Ectodermal cell (in vitro differentiated cells): ENCODE measurements at regions not wholly inside any gene's neighbourhood (a gene's known extent, or its start where the extent isn't known, plus 50 kb on each side); places are given as distances from the start of the nearest gene placed in this dataset.

Source experiments
- H3K27ac ChIP-seq: 2 replicates; pipeline ENCODE4 v1.7.0; 2013; ENCODE audit warnings: mild to moderate bottlenecking, low read depth, low read length; ENCODE audit not compliant: insufficient read depth, poor library complexity, severe bottlenecking
- H3K27me3 ChIP-seq: 2 replicates; pipeline ENCODE4 v1.7.0; 2013; ENCODE audit warnings: mild to moderate bottlenecking, low read length; ENCODE audit not compliant: insufficient read depth, control insufficient read depth, poor library complexity, severe bottlenecking
- H3K36me3 ChIP-seq: one replicate; pipeline ENCODE4 v1.7.0; 2013; ENCODE audit warnings: low read length; ENCODE audit not compliant: control insufficient read depth, insufficient read depth
- H3K4me1 ChIP-seq: one replicate; pipeline ENCODE4 v1.7.0; 2013; ENCODE audit warnings: low read length; ENCODE audit not compliant: control insufficient read depth, insufficient read depth
- H3K4me3 ChIP-seq: 2 replicates; pipeline ENCODE4 v1.7.0; 2013; ENCODE audit warnings: low read depth, low read length, control low read depth; ENCODE audit not compliant: insufficient read depth
- H3K9me3 ChIP-seq: 2 replicates; pipeline ENCODE4 v1.7.0; 2013; ENCODE audit warnings: mild to moderate bottlenecking, low read length, moderate library complexity; ENCODE audit not compliant: control insufficient read depth
- WGBS, 2 experiments: methylation state at CpG; one replicate each; pipeline ENCODE4 v1.1.7; 2013; ENCODE audit warnings: missing lambda C conversion rate in 2 of 2; 5-methylcytosine and 5-hydroxymethylcytosine counted together

DNA sequence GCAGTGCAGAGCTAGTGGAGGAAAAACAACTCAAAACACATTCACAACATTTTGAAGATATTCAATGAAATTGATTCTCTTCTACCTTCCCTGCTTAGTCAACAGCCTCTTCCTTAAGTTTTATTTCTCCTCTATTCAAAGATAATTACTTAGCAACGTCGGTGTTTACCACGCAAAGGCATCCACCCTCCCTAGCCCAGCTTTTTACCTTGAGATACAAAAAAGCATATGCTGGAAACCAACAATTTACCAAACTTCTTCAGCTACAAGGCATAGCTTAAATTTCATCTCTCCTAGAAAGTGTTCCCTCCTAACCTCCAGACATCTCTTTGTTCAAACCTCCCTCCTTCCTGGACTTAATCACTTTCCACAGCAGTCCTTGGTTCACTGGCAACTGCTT is 102.8 kb upstream of the SOD1 start:
- no peaks in the 10 kb centered on the region for H3K36me3 ChIP-seq
- peaks cover 52% of the 10 kb centered on the region for H3K4me1 ChIP-seq
- no peaks in the 10 kb centered on the region for H3K9me3 ChIP-seq
- 23% methylated on average over 3 of the region's 3 CpGs for WGBS, 2 experiments
- no peaks in the 10 kb centered on the region for H3K27me3 ChIP-seq
- peak overlapping the region; percentile 93 for H3K27ac ChIP-seq
- H3K4me3 ChIP-seq: peak overlapping the region; percentile 82

DNA sequence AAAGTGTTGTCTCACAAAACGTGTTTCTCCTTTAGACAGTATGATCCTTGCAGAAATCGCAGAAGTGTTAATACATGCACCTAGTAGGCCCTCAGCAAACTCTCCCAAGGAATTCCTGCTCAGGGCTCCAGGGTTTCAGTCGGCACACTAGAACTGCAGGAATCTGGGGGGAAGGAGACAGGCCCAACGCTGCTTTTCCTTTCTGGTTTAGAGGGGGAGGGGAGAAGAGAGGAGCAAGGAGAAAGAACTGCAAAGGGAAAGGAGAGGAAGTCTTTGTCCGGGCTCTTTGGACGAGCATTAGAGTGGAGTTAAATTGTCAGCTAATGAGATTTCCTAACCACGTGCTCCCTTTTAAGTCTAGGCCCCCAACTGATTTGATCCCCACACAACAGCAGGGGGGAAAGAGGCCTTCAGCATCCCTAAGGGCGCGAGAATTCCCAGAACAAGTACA is 103.7 kb upstream of the SOD1 start:
- Histone ChIP-seq H3K9me3 (no peaks in the 10 kb centered on the region), H3K36me3 (no peaks in the 10 kb centered on the region), H3K4me1 (peaks cover 50% of the 10 kb centered on the region), H3K4me3 (peak overlapping the region; percentile 33), H3K27me3 (no peaks in the 10 kb centered on the region), H3K27ac (peak overlapping the region; percentile 93)
- 1 to 2% methylated on average over 7 to 9 of the region's 9 CpGs for WGBS, 2 experiments

DNA sequence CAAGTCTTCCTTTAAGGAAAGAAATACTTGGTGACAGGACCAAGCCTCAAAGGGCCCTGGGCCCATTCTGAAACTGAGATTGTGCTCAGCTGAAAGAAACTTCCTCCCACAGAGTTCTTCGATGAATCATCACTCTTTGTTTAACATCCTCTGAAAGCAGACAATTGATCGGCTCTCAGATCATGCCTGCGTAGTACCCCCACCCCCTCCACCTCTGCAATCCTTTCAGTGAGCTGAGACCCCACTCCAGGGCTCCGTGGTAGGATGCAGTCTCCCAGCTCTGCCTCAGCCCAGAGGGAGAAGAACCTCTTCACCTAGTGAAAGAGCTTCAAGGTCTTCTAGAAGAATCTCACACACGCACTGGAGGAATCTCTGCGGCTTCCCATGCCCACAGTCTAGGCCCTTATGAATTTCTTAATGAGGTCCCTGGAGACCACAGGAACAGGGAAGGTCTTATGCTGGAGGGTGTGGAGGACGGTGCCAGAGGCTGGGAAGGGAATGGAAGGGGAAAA is 104.9 kb upstream of the SOD1 start:
- Histone ChIP-seq H3K4me1 (peaks cover 43% of the 10 kb centered on the region), H3K4me3 (peak overlapping the region; percentile 20), H3K36me3 (no peaks in the 10 kb centered on the region), H3K27me3 (no peaks in the 10 kb centered on the region), H3K9me3 (no peaks in the 10 kb centered on the region), H3K27ac (peak overlapping the region; percentile 93)
- WGBS, 2 experiments: 13 to 19% methylated on average over 6 to 7 of the region's 7 CpGs

DNA sequence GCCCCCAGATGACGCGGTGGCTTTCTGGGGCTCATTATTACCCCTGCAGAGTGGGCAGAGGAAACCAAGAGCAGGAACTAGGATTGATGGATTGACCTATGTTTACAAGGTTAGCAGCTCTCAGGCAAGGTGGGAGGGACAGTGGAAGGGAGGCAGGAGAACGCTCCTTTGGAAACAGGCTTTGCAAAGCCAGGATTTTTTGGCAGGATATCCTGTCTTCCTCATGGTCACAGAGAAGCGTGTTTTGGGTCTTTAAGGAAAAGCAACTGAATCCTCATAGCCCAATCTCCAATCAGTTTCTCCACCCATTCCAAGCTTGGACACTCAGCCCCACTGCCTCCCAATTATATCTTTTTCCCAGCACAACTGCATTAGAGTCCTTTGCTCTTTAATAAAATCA is 105.6 kb upstream of the SOD1 start:
- Histone ChIP-seq H3K4me1 (peaks cover 43% of the 10 kb centered on the region), H3K27ac (peak overlapping the region; percentile 93), H3K36me3 (no peaks in the 10 kb centered on the region), H3K4me3 (peak overlapping the region; percentile 17), H3K27me3 (no peaks in the 10 kb centered on the region), H3K9me3 (no peaks in the 10 kb centered on the region)
- WGBS, 2 experiments: 45 to 59% methylated on average over 4 of the region's 4 CpGs

DNA sequence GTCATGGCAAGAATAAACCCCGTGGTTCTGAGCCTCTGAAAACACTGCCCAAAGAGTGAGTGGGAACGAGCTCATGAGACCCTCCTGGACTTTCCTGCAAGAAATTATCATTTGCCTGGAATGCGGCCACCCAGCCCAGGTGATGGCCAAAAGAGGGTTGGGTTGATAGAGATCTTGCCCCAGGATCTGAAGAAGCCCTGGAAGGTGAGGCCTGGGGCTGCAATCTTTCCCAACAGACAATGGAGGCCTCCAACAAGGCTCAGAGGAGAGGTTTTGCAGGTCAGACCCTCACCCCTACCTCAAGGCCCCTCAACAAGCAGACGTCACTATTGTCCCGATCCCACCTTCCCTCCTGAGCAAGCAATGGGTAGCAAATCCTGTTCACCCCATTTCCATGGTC is 106.0 kb upstream of the SOD1 start:
- no peaks in the 10 kb centered on the region for H3K36me3 ChIP-seq
- H3K27me3 ChIP-seq: no peaks in the 10 kb centered on the region
- 84 to 89% methylated on average over 5 of the region's 5 CpGs for WGBS, 2 experiments
- H3K9me3 ChIP-seq: no peaks in the 10 kb centered on the region
- H3K4me1 ChIP-seq: peaks cover 43% of the 10 kb centered on the region
- peak overlapping the region; percentile 93 for H3K27ac ChIP-seq
- peak overlapping the region; percentile 17 for H3K4me3 ChIP-seq

DNA sequence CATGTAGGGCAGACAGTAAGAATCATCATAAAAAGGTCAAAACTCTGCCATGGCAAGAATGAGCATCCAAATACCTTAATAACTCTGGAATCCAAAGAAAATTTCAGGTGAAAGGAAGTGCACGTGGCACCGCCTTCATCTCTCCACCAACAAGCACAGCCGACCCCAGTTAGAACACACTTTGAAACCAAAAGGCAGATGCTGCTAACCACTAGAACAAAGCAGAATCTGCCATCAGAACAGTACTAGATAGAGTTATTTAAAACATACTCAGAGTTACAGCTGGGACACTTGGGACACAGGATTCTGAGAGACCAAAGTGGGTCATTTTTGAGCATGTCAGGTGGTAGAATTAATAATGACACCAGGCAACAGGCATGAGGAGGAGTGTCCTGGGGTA is 106.7 kb upstream of the SOD1 start:
- no peak overlapping the region for H3K4me3 ChIP-seq
- no peak overlapping the region for H3K27ac ChIP-seq
- no peaks in the 10 kb centered on the region for H3K27me3 ChIP-seq
- no peaks in the 10 kb centered on the region for H3K9me3 ChIP-seq
- peaks cover 43% of the 10 kb centered on the region for H3K4me1 ChIP-seq
- no peaks in the 10 kb centered on the region for H3K36me3 ChIP-seq
- 93 to 96% methylated on average over 3 of the region's 3 CpGs for WGBS, 2 experiments

DNA sequence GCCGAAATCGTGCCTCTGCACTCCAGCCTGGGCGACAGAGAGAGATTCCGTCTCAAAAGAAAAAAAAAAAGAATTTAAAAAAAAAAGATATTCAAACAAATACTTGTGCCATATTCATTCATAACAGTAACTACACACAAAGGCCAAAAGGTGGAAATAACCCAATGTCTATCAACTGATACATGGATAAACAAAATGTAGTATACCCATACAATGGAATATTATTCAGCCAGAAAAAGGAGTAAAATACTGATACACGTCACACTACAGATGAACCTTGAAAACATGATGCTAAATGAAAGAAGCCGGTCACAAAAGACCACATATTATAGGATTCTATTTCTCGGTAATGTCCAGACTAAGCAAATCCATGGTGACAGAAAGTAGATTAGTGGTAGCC is 109.4 kb upstream of the SOD1 start:
- Histone ChIP-seq H3K27me3 (no peaks in the 10 kb centered on the region), H3K9me3 (no peaks in the 10 kb centered on the region), H3K4me1 (peaks cover 46% of the 10 kb centered on the region), H3K36me3 (no peaks in the 10 kb centered on the region), H3K27ac (no peak overlapping the region), H3K4me3 (no peak overlapping the region)
- WGBS, 2 experiments: 90 to 96% methylated on average over 7 of the region's 7 CpGs

DNA sequence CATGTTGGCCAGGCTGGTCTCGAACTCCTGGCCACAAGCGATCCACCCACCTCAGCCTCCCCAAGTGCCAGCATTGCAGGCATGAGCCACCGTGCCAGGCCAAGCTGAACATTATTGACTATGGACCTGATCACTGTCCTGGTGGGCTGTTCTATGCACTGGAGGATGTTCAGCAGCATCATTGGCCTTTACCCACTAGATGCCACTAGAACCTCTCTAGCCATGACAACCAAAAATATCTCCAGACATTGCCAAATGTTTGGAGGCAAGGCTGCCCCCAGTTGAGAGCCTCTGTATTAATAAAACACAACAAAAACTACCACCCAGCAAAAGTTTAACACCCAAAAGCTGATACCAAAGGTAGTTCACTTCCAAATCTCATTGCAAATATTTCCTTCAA is 110.8 kb upstream of the SOD1 start:
- Histone ChIP-seq H3K27ac (no peak overlapping the region), H3K4me1 (peaks cover 32% of the 10 kb centered on the region), H3K36me3 (no peaks in the 10 kb centered on the region), H3K4me3 (no peak overlapping the region), H3K27me3 (no peaks in the 10 kb centered on the region), H3K9me3 (no peaks in the 10 kb centered on the region)
- WGBS, 2 experiments: 89 to 92% methylated on average over 3 of the region's 3 CpGs

DNA sequence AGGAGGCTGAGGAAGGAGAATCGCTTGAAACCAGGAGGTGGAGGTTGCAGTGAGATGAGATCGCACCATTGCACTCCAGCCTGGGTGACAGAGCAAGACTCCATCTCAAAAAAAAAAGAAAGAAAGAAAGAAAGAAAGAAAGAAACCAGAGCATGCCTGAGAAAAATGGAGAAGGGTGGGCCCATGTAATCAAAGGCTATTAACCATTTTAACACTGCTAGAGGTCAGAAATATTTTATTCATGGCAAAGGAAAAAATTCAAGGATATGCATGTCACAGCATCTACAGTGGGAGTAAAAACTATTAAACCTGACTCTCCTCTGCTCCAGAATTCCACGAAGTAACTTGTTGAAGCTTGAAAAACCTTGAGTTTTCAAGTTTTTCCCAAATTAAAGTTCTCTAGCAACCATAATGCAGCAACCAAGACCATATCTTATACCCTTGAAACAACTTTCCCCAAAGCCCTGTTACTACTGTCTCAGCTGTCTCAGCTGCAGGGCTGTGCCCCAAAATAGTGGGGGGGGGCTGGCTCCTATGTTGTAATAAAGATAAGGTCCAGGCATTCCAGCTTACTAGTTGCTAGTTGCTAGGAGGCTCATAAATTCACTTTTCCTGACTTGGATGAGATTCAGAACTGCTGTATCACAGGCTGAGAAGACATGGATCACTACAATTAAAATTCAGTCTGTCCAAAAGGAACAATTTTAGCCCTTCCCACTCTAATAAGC is 112.9 kb upstream of the SOD1 start:
- Histone ChIP-seq H3K36me3 (peaks cover 5% of the 10 kb centered on the region), H3K27me3 (no peaks in the 10 kb centered on the region), H3K4me3 (no peak overlapping the region), H3K9me3 (no peaks in the 10 kb centered on the region), H3K4me1 (peaks cover 20% of the 10 kb centered on the region), H3K27ac (peak overlapping the region; percentile 60)
- WGBS, 2 experiments: 88 to 91% methylated on average over 3 of the region's 3 CpGs

DNA sequence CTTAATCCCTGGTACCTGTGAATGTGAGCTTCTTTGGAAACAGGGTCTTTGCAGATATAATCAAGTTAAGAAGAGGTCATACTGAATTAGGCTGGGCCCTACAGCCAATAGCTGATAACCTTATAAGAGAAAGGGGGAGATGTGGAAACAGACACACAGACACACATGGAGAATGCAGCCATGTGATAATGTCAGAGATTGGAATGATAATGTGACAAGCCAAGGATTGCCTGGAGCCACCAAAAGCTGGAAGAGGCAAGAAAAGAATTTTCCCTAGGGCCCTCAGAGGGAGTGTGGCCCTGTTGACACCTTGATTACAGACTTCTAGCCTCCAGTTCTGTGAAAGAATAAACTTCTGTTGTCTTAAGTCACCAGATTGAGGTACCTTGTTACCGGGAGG is 114.5 kb upstream of the SOD1 start:
- Histone ChIP-seq H3K36me3 (peaks cover 5% of the 10 kb centered on the region), H3K27me3 (no peaks in the 10 kb centered on the region), H3K4me1 (peaks cover 20% of the 10 kb centered on the region), H3K9me3 (no peaks in the 10 kb centered on the region), H3K4me3 (no peak overlapping the region), H3K27ac (no peak overlapping the region)
- 80 to 87% methylated on average over 1 of the region's 1 CpG for WGBS, 2 experiments
